ENCODE measurements at regions not wholly inside any gene's neighbourhood (a gene's known extent, or its start where the extent isn't known, plus 50 kb on each side); places are given as distances from the start of the nearest gene placed in this dataset.

GRCh38 chr1:114227059-114227458 is 73.4 kb upstream of the SYT6 start:
- no peaks in the 10 kb centered on the region for H3K9me3 ChIP-seq
- peak in 6 of 8 donors; percentile 61 to 90 (median 76) for ATAC-seq
- no peak overlapping the region for H3K4me3 ChIP-seq
- DNase-seq, result peak in 1 of 2 donors; percentile 14
- intact Hi-C loops (cut with DNase I), result no loop called here
- H3K36me3 ChIP-seq, result no peaks in the 10 kb centered on the region
- 39 to 53% methylated on average over 4 of the region's 4 CpGs for WGBS, 2 donors
- TF ChIP-seq CTCF (IDR thresholded peaks at IDR 0.05), result no peak
- H3K27me3 ChIP-seq, result peaks cover 0 to 7% (median 0%) of the 10 kb centered on the region in 7 donors
- no peak overlapping the region for H3K27ac ChIP-seq
- H3K4me1 ChIP-seq, result peaks cover 0 to 9% (median 0%) of the 10 kb centered on the region in 9 donors

GRCh38 chr1:114224196-114224907 is 70.7 kb upstream of the SYT6 start:
- Histone ChIP-seq H3K27me3 (peaks cover 0 to 3% (median 0%) of the 10 kb centered on the region in 7 donors), H3K4me3 (no peak overlapping the region), H3K27ac (no peak overlapping the region), H3K36me3 (no peaks in the 10 kb centered on the region), H3K9me3 (no peaks in the 10 kb centered on the region), H3K4me1 (peaks cover 0 to 11% (median 4%) of the 10 kb centered on the region in 9 donors)
- 60 to 74% methylated on average over 7 of the region's 7 CpGs for WGBS, 2 donors
- DNase-seq (no peak), ATAC-seq (peak in 2 of 8 donors; percentile 8 to 35)
- no peak for TF ChIP-seq CTCF (IDR thresholded peaks at IDR 0.05)
- intact Hi-C loops (cut with DNase I), result no loop called here

GRCh38 chr1:114222920-114223319 is 69.3 kb upstream of the SYT6 start:
- Histone ChIP-seq H3K4me1 (peaks cover 0 to 20% (median 6%) of the 10 kb centered on the region in 9 donors), H3K27me3 (no peaks in the 10 kb centered on the region), H3K27ac (no peak overlapping the region), H3K4me3 (no peak overlapping the region), H3K36me3 (no peaks in the 10 kb centered on the region), H3K9me3 (no peaks in the 10 kb centered on the region)
- DNase-seq (no peak), ATAC-seq (no peak)
- intact Hi-C loops (cut with DNase I), result no loop called here
- 83 to 93% methylated on average over 4 of the region's 4 CpGs for WGBS, 2 donors
- TF ChIP-seq CTCF (IDR thresholded peaks at IDR 0.05), result no peak

GRCh38 chr1:114219172-114219868 is 65.7 kb upstream of the SYT6 start:
- WGBS, 2 donors, result 49 to 56% methylated on average over 7 of the region's 7 CpGs
- no peak for DNase-seq
- TF ChIP-seq CTCF (IDR thresholded peaks at IDR 0.05), result peak in 4 of 9 donors; percentile 6 to 28 (median 20)
- H3K4me3 ChIP-seq, result peak overlapping the region in 6 of 10 donors; percentile 16 to 31 (median 22)
- ATAC-seq, result peak in 1 of 8 donors; percentile 23
- peaks cover 0 to 17% (median 2%) of the 10 kb centered on the region in 9 donors for H3K4me1 ChIP-seq
- H3K27me3 ChIP-seq, result no peaks in the 10 kb centered on the region
- no peaks in the 10 kb centered on the region for H3K9me3 ChIP-seq
- H3K36me3 ChIP-seq, result no peaks in the 10 kb centered on the region
- intact Hi-C loops (cut with DNase I), result loop anchor here in 1 of 10 donors (5.0 kb wide), 1 partner anchor 242 kb away; the partner anchor contains the start of gene OLFML3
- H3K27ac ChIP-seq, result peak overlapping the region in 2 of 10 donors; percentile 9 to 13
